CD14-positive monocyte (primary cell): ENCODE measurements at regions not wholly inside any gene's neighbourhood (a gene's known extent, or its start where the extent isn't known, plus 50 kb on each side); places are given as distances from the start of the nearest gene placed in this dataset.
"Not testable (repeated sequence)": the region's sequence is repeated elsewhere in the genome, so short reads cannot be mapped to it uniquely, and the experiment has no call there.

ENCODE experiments used
- DNase-seq, 3 donors: peaks; one replicate each; pipeline ENCODE4 v3.0.0-alpha.2; 2011 to 2022
- H2AFZ ChIP-seq: 2 replicates; pipeline ENCODE4 v1.6.0; 2012; ENCODE audit warnings: mild to moderate bottlenecking, low read depth, low read length, inconsistent platforms; ENCODE audit not compliant: insufficient read depth, poor library complexity, severe bottlenecking
- H3K27ac ChIP-seq, 2 donors: 1 replicate in 1 of 2; 2 replicates in 1 of 2; pipeline ENCODE4 v1.5.1; 2012 to 2013; ENCODE audit warnings: low read length in 2 of 2, control low read depth in 1 of 2, inconsistent platforms in 1 of 2, low read depth in 1 of 2, mild to moderate bottlenecking in 1 of 2
- H3K27me3 ChIP-seq, 2 donors: one replicate each; pipeline versions ENCODE4 v1.6.0 to v1.6.1; 2011 to 2013; ENCODE audit warnings: low read length in 2 of 2; ENCODE audit not compliant: control insufficient read depth in 2 of 2, insufficient read depth in 2 of 2
- H3K36me3 ChIP-seq, 2 donors: replicated peaks in 1 of 2; 1 replicate in 1 of 2; 2 replicates in 1 of 2; pipeline versions ENCODE4 v1.5.1 to v1.6.1; 2012 to 2013; ENCODE audit warnings: low read length in 2 of 2, control low read depth in 1 of 2, inconsistent platforms in 1 of 2, mild to moderate bottlenecking in 1 of 2; ENCODE audit not compliant: insufficient read depth in 2 of 2, control insufficient read depth in 1 of 2
- H3K4me1 ChIP-seq, 2 donors: 1 replicate in 1 of 2; 2 replicates in 1 of 2; pipeline versions ENCODE4 v1.5.1 to v1.6.1; 2012 to 2013; ENCODE audit warnings: low read length in 2 of 2, control low read depth in 1 of 2, inconsistent platforms in 1 of 2, mild to moderate bottlenecking in 1 of 2, moderate library complexity in 1 of 2; ENCODE audit not compliant: insufficient read depth in 2 of 2, control insufficient read depth in 1 of 2
- H3K4me2 ChIP-seq: replicated peaks from 2 replicates; pipeline ENCODE3; 2012; ENCODE audit warnings: low read length, moderate library complexity, mild to moderate bottlenecking; ENCODE audit not compliant: poor library complexity, severe bottlenecking; ENCODE audit errors: extremely low read depth
- H3K4me3 ChIP-seq, 3 experiments: fragments of 200-600 bp in 1 of 3; sonication (generic) in 1 of 3; replicated peaks in 1 of 3; 1 replicate in 2 of 3; 2 replicates in 1 of 3; pipeline ENCODE4 v1.5.1; 2011 to 2013; ENCODE audit warnings: low read length in 3 of 3, mild to moderate bottlenecking in 3 of 3, control low read depth in 2 of 3, low read depth in 2 of 3, inconsistent platforms in 1 of 3, moderate library complexity in 1 of 3
- H3K79me2 ChIP-seq: 2 replicates; pipeline ENCODE4 v1.6.0; 2012; ENCODE audit warnings: mild to moderate bottlenecking, control low read depth, inconsistent platforms, low read length, moderate library complexity; ENCODE audit not compliant: insufficient read depth
- H3K9ac ChIP-seq: 2 replicates; pipeline ENCODE4 v1.6.0; 2017; ENCODE audit warnings: low read length, mild to moderate bottlenecking; ENCODE audit not compliant: insufficient read depth, poor library complexity, severe bottlenecking
- H3K9me3 ChIP-seq, 2 donors: replicated peaks in 1 of 2; 1 replicate in 1 of 2; 2 replicates in 1 of 2; pipeline versions ENCODE4 v1.5.1 to v1.6.1; 2012 to 2013; ENCODE audit warnings: low read length in 2 of 2, control low read depth in 1 of 2; ENCODE audit not compliant: control insufficient read depth in 1 of 2, insufficient read depth in 1 of 2
- H4K20me1 ChIP-seq: 2 replicates; pipeline ENCODE4 v1.6.0; 2012; ENCODE audit warnings: mild to moderate bottlenecking, low read length, control low read depth, moderate library complexity; ENCODE audit not compliant: insufficient read depth
- H3K27ac Mint-ChIP-seq, 7 donors: one replicate each; pipeline ENCODE4 v1.8.0; 2020; ENCODE audit warnings: mild to moderate bottlenecking in 7 of 7, mixed read lengths in 7 of 7, moderate library complexity in 6 of 7, inconsistent platforms in 2 of 7
- H3K27me3 Mint-ChIP-seq, 3 donors: one replicate each; pipeline ENCODE4 v1.8.0; 2021 to 2022; ENCODE audit warnings: low read depth in 3 of 3, mild to moderate bottlenecking in 3 of 3, mixed read lengths in 3 of 3, moderate library complexity in 3 of 3, inconsistent platforms in 1 of 3
- H3K36me3 Mint-ChIP-seq, 2 donors: one replicate each; pipeline ENCODE4 v1.8.0; 2020; ENCODE audit warnings: mixed read lengths in 2 of 2, inconsistent platforms in 1 of 2, mild to moderate bottlenecking in 1 of 2
- H3K4me1 Mint-ChIP-seq: one replicate; pipeline ENCODE4 v1.8.0; 2020; ENCODE audit warnings: mild to moderate bottlenecking, mixed read lengths
- H3K4me3 Mint-ChIP-seq, 2 donors: one replicate each; pipeline ENCODE4 v1.8.0; 2020; ENCODE audit warnings: mild to moderate bottlenecking in 2 of 2, mixed read lengths in 2 of 2, moderate library complexity in 1 of 2
- H3K9me3 Mint-ChIP-seq, 7 donors: one replicate each; pipeline ENCODE4 v1.8.0; 2020 to 2022; ENCODE audit warnings: mixed read lengths in 7 of 7, mild to moderate bottlenecking in 6 of 7, moderate library complexity in 6 of 7, inconsistent platforms in 2 of 7
- WGBS: methylation state at CpG from one replicate; pipeline ENCODE4 v1.1.5; 2013; ENCODE audit warnings: missing lambda C conversion rate; ENCODE audit not compliant: insufficient coverage; 5-methylcytosine and 5-hydroxymethylcytosine counted together
- intact Hi-C, 2 donors: fragments of 100-400 bp; cut with micrococcal nuclease; formaldehyde crosslinking; loops; one replicate each; pipeline versions ENCODE4 v1.15.0 to v1.15.1; 2023

GRCh38 chr2:87547966-87548365 lies 199.9 kb upstream of the PLGLB2 start:
- H3K79me2 ChIP-seq, H3K27ac Mint-ChIP-seq, H3K9me3 ChIP-seq, H2AFZ ChIP-seq, H3K4me3 Mint-ChIP-seq, H3K9ac ChIP-seq, H3K4me1 Mint-ChIP-seq, DNase-seq, H3K4me1 ChIP-seq, H3K27ac ChIP-seq, H3K27me3 Mint-ChIP-seq, H4K20me1 ChIP-seq, intact Hi-C loops, H3K36me3 ChIP-seq, H3K36me3 Mint-ChIP-seq, H3K9me3 Mint-ChIP-seq, H3K4me2 ChIP-seq, H3K4me3 ChIP-seq, H3K27me3 ChIP-seq: not testable (repeated sequence)

- H3K27ac Mint-ChIP-seq, H3K4me3 ChIP-seq, H3K79me2 ChIP-seq, H3K4me2 ChIP-seq, H3K4me1 ChIP-seq, H2AFZ ChIP-seq, H3K4me1 Mint-ChIP-seq, H3K36me3 Mint-ChIP-seq, H3K27me3 ChIP-seq, DNase-seq, H3K4me3 Mint-ChIP-seq, H3K9ac ChIP-seq, H3K36me3 ChIP-seq, H3K9me3 ChIP-seq, H3K9me3 Mint-ChIP-seq, H4K20me1 ChIP-seq, intact Hi-C loops, H3K27ac ChIP-seq, H3K27me3 Mint-ChIP-seq: not testable (repeated sequence)
- WGBS = no CpG with 5 or more reads among the region's 7 CpGs
Observed at GRCh38 chr2:87548681-87549536, 199.0 kb upstream of the PLGLB2 start.

- H3K9me3 ChIP-seq, H3K27ac Mint-ChIP-seq, H3K4me3 Mint-ChIP-seq, H3K36me3 ChIP-seq, H4K20me1 ChIP-seq, H3K36me3 Mint-ChIP-seq, H3K4me1 Mint-ChIP-seq, H3K4me2 ChIP-seq, H3K79me2 ChIP-seq, DNase-seq, H3K27ac ChIP-seq, H3K9ac ChIP-seq, intact Hi-C loops, H3K27me3 ChIP-seq, H3K27me3 Mint-ChIP-seq, H3K9me3 Mint-ChIP-seq, H3K4me3 ChIP-seq, H3K4me1 ChIP-seq, H2AFZ ChIP-seq: not testable (repeated sequence)
Observed at GRCh38 chr2:87549561-87550202, 198.2 kb upstream of the PLGLB2 start.

GRCh38 chr2:87554678-87555077 lies 193.2 kb upstream of the PLGLB2 start:
- DNase-seq, H3K79me2 ChIP-seq, H3K27me3 ChIP-seq, H2AFZ ChIP-seq, H3K9me3 Mint-ChIP-seq, intact Hi-C loops, H3K9me3 ChIP-seq, H3K36me3 Mint-ChIP-seq, H3K4me3 Mint-ChIP-seq, H3K27ac ChIP-seq, H3K36me3 ChIP-seq, H3K27me3 Mint-ChIP-seq, H3K4me1 Mint-ChIP-seq, H3K4me2 ChIP-seq, H3K4me1 ChIP-seq, H3K4me3 ChIP-seq, H3K27ac Mint-ChIP-seq, H3K9ac ChIP-seq, H4K20me1 ChIP-seq: not testable (repeated sequence)
- no CpG with 5 or more reads among the region's 4 CpGs for WGBS
